DND-41 (cell line): ENCODE measurements at regions not wholly inside any gene's neighbourhood (a gene's known extent, or its start where the extent isn't known, plus 50 kb on each side); places are given as distances from the start of the nearest gene placed in this dataset.

ENCODE experiments used
- ATAC-seq: fragments of 200-7000 bp; cut with Tn5 transposase; 3 replicates; pipeline ENCODE4 v1.9.1; 2021; ENCODE audit warnings: low read depth; ENCODE audit not compliant: insufficient read depth
- DNase-seq: peaks from one replicate; pipeline ENCODE4 v3.0.0-alpha.2; 2020
- H2AFZ ChIP-seq: 2 replicates; pipeline ENCODE4 v1.6.0; 2012; ENCODE audit warnings: low read depth, low read length
- H3K27ac ChIP-seq: 2 replicates; pipeline ENCODE4 v1.5.1; 2012; ENCODE audit warnings: low read length, inconsistent platforms
- H3K27me3 ChIP-seq: fragments of 200-600 bp; sonication (generic); 2 replicates; pipeline ENCODE4 v1.6.0; 2012; ENCODE audit warnings: low read length, mild to moderate bottlenecking, inconsistent platforms; ENCODE audit not compliant: insufficient read depth, poor library complexity
- H3K36me3 ChIP-seq: 2 replicates; pipeline ENCODE4 v1.5.1; 2012; ENCODE audit warnings: low read length, inconsistent platforms; ENCODE audit not compliant: insufficient read depth
- H3K4me1 ChIP-seq: 2 replicates; pipeline ENCODE4 v1.5.1; 2012; ENCODE audit warnings: mild to moderate bottlenecking, low read length; ENCODE audit not compliant: insufficient read depth
- H3K4me2 ChIP-seq: 2 replicates; pipeline ENCODE4 v1.6.0; 2012; ENCODE audit warnings: mild to moderate bottlenecking, moderate library complexity, low read length, inconsistent platforms; ENCODE audit not compliant: insufficient read depth
- H3K4me3 ChIP-seq, 2 experiments: fragments of 200-600 bp in 1 of 2; shearing (Covaris generic) in 1 of 2; 2 replicates each; pipeline ENCODE4 v1.5.1; 2012 to 2016; ENCODE audit warnings: inconsistent platforms in 2 of 2, low read length in 2 of 2, mild to moderate bottlenecking in 2 of 2, low read depth in 1 of 2, moderate library complexity in 1 of 2
- H3K79me2 ChIP-seq: 2 replicates; pipeline ENCODE4 v1.6.0; 2012; ENCODE audit warnings: low read length, inconsistent platforms; ENCODE audit not compliant: insufficient read depth
- H3K9ac ChIP-seq: 2 replicates; pipeline ENCODE4 v1.6.0; 2012; ENCODE audit warnings: low read depth, mild to moderate bottlenecking, inconsistent platforms, low read length, moderate library complexity
- H3K9me3 ChIP-seq: 2 replicates; pipeline ENCODE4 v1.5.1; 2012; ENCODE audit warnings: low read length, moderate library complexity, mild to moderate bottlenecking, inconsistent platforms; ENCODE audit not compliant: insufficient read depth, severe bottlenecking
- H4K20me1 ChIP-seq: 2 replicates; pipeline ENCODE4 v1.6.0; 2012; ENCODE audit warnings: low read length; ENCODE audit not compliant: insufficient read depth
- EZH2 ChIP-seq: IDR thresholded peaks from 3 replicates; pipeline ENCODE4 v1.6.1; 2012; ENCODE audit warnings: borderline replicate concordance, low read depth, mild to moderate bottlenecking, moderate library complexity, low read length, inconsistent platforms; ENCODE audit not compliant: severe bottlenecking
- TF ChIP-seq, protein P1 (sequence below): IDR thresholded peaks from 2 replicates; pipeline ENCODE4 v1.5.1; 2012; ENCODE audit warnings: borderline replicate concordance, low read length, moderate library complexity, mild to moderate bottlenecking; ENCODE audit not compliant: poor library complexity, severe bottlenecking; ENCODE audit errors: extremely low read depth

DNA sequence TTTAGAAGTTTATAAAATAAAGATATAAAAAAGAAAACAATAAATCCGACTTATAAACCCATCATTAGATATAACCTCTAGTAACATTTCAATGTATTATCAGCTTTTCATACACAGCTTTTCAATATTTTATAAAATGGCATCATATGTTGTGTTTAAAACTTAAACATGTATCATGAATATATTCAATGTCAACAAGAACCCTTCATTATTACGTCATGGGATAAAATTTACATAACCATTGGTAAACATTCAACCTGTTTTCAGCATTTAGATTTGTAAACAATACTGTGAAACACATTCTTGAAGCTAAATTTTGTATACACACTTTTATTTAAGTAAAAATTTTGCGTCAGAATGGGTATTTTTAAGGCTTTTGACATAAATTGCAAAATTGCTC, 153.4 kb upstream of the SOX14 start:
- no peaks in the 10 kb centered on the region for H4K20me1 ChIP-seq
- no peaks in the 10 kb centered on the region for H3K79me2 ChIP-seq
- ATAC-seq, result no peak

DNA sequence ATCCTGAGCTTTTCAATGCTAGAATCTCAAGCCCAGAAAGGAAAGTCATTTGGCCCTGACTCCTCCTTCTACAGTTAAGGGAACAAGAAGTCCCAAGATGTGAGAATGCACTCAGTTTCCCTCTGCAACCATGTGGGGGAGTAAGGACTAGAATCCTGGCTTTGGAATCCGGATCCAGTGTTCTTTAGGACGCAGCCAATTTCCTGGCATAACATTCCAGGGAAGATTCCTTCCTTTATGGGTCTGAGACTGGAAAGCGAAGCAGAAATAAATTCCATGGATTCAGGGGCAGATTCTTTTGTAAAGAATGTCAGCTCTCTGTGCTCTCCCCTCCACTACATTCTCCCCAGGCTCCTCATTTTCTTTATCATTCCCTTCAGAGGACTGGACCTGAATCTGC, 151.8 kb upstream of the SOX14 start:
- H3K4me2 ChIP-seq, result no peak overlapping the region
- DNase-seq (no peak), ATAC-seq (no peak)
- H3K79me2 ChIP-seq, result no peaks in the 10 kb centered on the region
- H3K27ac ChIP-seq, result no peak overlapping the region
- H2AFZ ChIP-seq, result no peak overlapping the region
- no peaks in the 10 kb centered on the region for H4K20me1 ChIP-seq
- no peaks in the 10 kb centered on the region for H3K4me1 ChIP-seq
- no peak overlapping the region for H3K4me3 ChIP-seq
- H3K9ac ChIP-seq, result no peak overlapping the region
- peaks cover 14% of the 10 kb centered on the region for H3K27me3 ChIP-seq
- H3K36me3 ChIP-seq, result no peaks in the 10 kb centered on the region
- H3K9me3 ChIP-seq, result no peaks in the 10 kb centered on the region
- TF ChIP-seq EZH2, result no peak
- TF ChIP-seq, protein P1, sequence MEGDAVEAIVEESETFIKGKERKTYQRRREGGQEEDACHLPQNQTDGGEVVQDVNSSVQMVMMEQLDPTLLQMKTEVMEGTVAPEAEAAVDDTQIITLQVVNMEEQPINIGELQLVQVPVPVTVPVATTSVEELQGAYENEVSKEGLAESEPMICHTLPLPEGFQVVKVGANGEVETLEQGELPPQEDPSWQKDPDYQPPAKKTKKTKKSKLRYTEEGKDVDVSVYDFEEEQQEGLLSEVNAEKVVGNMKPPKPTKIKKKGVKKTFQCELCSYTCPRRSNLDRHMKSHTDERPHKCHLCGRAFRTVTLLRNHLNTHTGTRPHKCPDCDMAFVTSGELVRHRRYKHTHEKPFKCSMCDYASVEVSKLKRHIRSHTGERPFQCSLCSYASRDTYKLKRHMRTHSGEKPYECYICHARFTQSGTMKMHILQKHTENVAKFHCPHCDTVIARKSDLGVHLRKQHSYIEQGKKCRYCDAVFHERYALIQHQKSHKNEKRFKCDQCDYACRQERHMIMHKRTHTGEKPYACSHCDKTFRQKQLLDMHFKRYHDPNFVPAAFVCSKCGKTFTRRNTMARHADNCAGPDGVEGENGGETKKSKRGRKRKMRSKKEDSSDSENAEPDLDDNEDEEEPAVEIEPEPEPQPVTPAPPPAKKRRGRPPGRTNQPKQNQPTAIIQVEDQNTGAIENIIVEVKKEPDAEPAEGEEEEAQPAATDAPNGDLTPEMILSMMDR, result no peak

More for the DNA sequence above, 153.4 kb upstream of the SOX14 start:
- Histone ChIP-seq H2AFZ (no peak overlapping the region), H3K9ac (no peak overlapping the region), H3K4me3 (no peak overlapping the region), H3K4me2 (no peak overlapping the region), H3K4me1 (no peaks in the 10 kb centered on the region), H3K36me3 (no peaks in the 10 kb centered on the region), H3K27me3 (peaks cover 16% of the 10 kb centered on the region), H3K9me3 (no peaks in the 10 kb centered on the region), H3K27ac (no peak overlapping the region)
- TF ChIP-seq EZH2, result no peak
- TF ChIP-seq, protein P1, result no peak
- no peak for DNase-seq

DNA sequence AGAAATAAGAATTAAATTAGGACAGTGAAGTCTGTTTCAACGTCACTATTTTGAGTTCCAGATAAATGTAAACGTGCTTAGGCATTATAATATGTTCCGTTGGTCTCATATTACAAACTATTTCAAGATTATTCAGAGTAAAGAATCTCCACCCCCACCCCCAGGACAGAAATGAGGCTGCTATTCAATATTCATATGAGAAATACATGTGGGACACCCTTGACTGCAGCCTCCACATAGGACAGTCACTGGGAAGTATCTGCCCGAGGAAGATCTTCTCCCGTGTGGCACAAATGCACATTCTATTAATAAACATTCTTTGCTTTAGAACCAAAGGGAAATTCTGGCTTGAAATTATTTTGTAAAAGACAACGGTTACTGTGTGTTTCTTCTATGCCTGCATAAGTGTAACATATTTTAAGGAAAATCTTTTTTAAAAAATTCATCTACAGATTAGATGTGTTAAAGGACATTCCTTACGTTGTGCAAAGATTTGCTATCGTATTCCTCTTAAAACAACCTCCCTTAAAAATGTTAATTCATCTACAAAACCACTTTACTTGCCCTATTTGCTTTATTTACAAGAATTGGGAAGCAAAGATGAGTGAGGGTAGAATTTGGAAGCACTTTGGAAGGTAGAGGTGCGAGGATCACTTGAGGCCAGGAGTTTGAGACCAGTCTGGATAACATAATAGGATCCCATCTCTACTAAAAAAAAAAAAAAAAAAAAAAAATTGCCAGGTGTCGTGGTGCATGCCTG, 148.3 kb upstream of the SOX14 start:
- ATAC-seq, result no peak
- Histone ChIP-seq H4K20me1 (no peaks in the 10 kb centered on the region), H3K9me3 (no peaks in the 10 kb centered on the region), H3K27me3 (peaks cover 14% of the 10 kb centered on the region), H3K27ac (no peak overlapping the region), H3K36me3 (no peaks in the 10 kb centered on the region), H3K4me1 (no peaks in the 10 kb centered on the region), H3K9ac (no peak overlapping the region), H2AFZ (no peak overlapping the region), H3K79me2 (no peaks in the 10 kb centered on the region), H3K4me2 (no peak overlapping the region), H3K4me3 (no peak overlapping the region)
- DNase-seq, result no peak
- TF ChIP-seq, protein P1, result no peak
- TF ChIP-seq EZH2, result no peak
